Rectal smooth muscle tissue (tissue), 1 donor: ENCODE measurements at regions not wholly inside any gene's neighbourhood (a gene's known extent, or its start where the extent isn't known, plus 50 kb on each side); places are given as distances from the start of the nearest gene placed in this dataset.

ENCODE experiments used
- H3K27ac ChIP-seq: one replicate; pipeline ENCODE4 v1.7.0; 2013; ENCODE audit warnings: low read depth, low read length, inconsistent platforms
- H3K27me3 ChIP-seq: one replicate; pipeline ENCODE4 v1.7.0; 2013; ENCODE audit warnings: low read length; ENCODE audit not compliant: control insufficient read depth, insufficient read depth
- H3K36me3 ChIP-seq: one replicate; pipeline ENCODE4 v1.7.0; 2013; ENCODE audit warnings: low read length; ENCODE audit not compliant: control insufficient read depth, insufficient read depth
- H3K4me1 ChIP-seq: one replicate; pipeline ENCODE4 v1.7.0; 2013; ENCODE audit warnings: low read length; ENCODE audit not compliant: control insufficient read depth, insufficient read depth
- H3K4me3 ChIP-seq: one replicate; pipeline ENCODE4 v1.7.0; 2013; ENCODE audit warnings: low read length
- H3K9ac ChIP-seq: one replicate; pipeline ENCODE4 v1.7.0; 2013; ENCODE audit warnings: low read length

DNA sequence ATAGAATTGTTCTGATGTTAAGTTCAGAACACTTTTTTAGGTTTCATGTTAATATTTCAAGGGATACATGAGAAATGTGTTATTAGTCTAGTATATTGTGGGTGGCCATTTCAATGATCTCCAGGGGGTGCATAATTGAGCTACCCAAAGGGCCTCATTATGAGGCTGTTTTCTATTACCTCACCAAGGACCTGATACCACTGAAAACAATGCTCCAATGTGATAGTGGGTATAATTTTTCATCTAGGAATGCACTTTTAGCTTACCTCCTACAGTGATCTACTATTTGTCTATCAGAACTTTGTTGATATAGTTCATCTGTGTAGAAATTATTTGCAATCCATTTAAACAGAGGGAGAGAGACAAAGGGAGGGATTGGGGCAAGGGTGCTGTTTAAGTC lies 106.8 kb upstream of the HS3ST5 start:
- no peaks in the 10 kb centered on the region for H3K4me1 ChIP-seq
- H3K27me3 ChIP-seq = no peaks in the 10 kb centered on the region
- no peak overlapping the region for H3K27ac ChIP-seq
- no peaks in the 10 kb centered on the region for H3K36me3 ChIP-seq
- H3K4me3 ChIP-seq = no peak overlapping the region
- H3K9ac ChIP-seq = no peak overlapping the region

DNA sequence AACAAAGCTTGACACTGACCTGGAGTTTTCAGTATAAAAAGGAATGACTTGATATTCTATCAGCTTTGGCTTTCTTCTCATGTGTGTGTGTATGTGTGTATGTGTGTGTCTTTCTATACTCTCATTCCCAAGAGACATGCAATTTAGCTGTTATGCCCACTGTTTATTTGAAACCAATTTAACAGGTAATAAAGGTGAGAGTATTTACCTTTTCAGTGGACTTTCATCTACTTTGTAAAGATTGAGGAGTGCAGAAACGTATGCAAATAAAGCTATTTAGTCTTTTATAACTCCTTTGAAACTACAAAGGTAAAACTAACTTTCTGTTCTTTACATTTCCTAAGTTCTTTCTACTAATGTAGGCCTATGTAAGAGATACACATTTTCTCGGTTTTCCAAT lies 103.5 kb upstream of the HS3ST5 start:
- no peak overlapping the region for H3K4me3 ChIP-seq
- no peak overlapping the region for H3K27ac ChIP-seq
- H3K27me3 ChIP-seq = no peaks in the 10 kb centered on the region
- no peak overlapping the region for H3K9ac ChIP-seq
- H3K4me1 ChIP-seq = no peaks in the 10 kb centered on the region
- no peaks in the 10 kb centered on the region for H3K36me3 ChIP-seq

DNA sequence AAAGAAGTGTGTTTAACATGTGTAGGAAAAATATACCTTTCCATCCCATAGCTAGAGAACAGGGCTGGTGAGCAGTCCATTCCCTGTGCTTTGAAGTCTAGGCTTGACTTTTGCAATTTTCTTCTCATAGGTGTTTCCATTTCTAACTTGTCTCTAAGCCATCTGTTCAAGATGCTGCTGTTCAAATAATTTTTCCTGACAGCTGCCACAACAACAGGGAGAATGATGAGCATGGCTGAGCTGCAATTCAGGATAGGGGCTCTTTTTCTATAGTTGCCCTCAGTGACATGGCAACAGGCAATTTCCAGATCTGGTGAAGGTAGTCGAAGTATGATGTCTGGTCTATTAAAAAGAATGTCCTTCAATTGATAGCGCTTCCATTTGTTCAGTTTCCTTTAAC lies 103.0 kb upstream of the HS3ST5 start:
- no peaks in the 10 kb centered on the region for H3K27me3 ChIP-seq
- no peaks in the 10 kb centered on the region for H3K4me1 ChIP-seq
- H3K4me3 ChIP-seq = no peak overlapping the region
- no peak overlapping the region for H3K9ac ChIP-seq
- H3K27ac ChIP-seq = no peak overlapping the region
- H3K36me3 ChIP-seq = no peaks in the 10 kb centered on the region

DNA sequence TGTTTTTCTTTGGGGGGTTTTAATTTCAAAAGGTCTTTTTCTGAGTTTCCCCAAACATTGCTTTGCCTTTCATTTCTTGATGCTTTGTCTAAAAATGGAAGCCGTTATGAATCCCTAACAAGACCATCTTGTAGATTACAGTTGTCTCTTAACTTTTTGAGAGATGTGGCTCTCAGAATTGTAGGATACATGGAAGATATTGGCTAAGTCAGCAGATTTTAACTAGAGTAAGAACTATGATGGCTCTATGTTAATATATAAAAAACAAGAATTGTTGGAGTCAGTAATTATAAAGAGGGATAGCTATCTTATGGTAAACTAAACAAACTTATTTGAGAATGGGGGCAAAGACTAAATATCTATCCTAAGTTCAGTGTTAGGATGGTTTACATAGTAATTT lies 96.6 kb upstream of the HS3ST5 start:
- no peaks in the 10 kb centered on the region for H3K27me3 ChIP-seq
- no peak overlapping the region for H3K9ac ChIP-seq
- H3K36me3 ChIP-seq = no peaks in the 10 kb centered on the region
- no peak overlapping the region for H3K4me3 ChIP-seq
- H3K27ac ChIP-seq = no peak overlapping the region
- H3K4me1 ChIP-seq = no peaks in the 10 kb centered on the region

DNA sequence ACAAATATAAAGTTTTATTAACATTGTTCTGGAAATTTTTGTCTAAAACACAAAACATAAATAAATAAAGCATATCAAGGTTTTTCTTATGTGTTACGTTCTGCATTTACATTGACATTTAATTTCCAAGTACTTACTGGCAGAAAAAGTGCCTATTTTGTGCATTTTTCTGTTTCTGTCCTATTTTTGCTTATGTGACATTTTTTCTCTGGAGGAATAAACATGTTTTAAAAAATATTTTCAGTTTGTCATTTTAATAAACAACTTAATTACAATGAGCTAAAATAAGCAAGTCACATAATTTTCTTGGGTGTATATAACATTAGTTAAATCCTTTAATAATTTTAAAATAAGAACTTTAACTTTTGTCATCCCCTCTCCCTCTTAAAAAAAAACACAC lies 94.4 kb upstream of the HS3ST5 start:
- no peak overlapping the region for H3K4me3 ChIP-seq
- no peak overlapping the region for H3K27ac ChIP-seq
- no peaks in the 10 kb centered on the region for H3K36me3 ChIP-seq
- no peak overlapping the region for H3K9ac ChIP-seq
- no peaks in the 10 kb centered on the region for H3K4me1 ChIP-seq
- H3K27me3 ChIP-seq = no peaks in the 10 kb centered on the region

DNA sequence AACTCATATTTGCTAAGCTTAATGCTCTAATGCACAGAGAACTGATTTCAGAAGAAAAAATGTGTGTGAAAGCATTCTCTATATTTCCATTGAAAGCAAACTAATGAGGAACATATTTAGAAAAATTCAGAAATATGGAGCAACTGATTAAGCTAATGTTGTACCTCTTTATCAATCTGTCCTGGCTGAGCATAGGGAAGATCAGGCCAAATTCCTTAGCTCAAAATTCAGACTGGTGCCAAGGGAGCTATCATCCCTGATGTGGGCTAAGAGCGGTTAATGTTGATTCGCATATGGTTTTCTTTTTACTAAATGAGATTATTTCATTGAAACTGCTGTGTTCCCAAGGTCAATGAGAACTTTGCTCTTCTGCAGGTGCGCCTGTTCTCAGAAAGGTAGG lies 93.9 kb upstream of the HS3ST5 start:
- Histone ChIP-seq H3K36me3 (no peaks in the 10 kb centered on the region), H3K27ac (no peak overlapping the region), H3K27me3 (no peaks in the 10 kb centered on the region), H3K9ac (no peak overlapping the region), H3K4me3 (no peak overlapping the region), H3K4me1 (no peaks in the 10 kb centered on the region)

DNA sequence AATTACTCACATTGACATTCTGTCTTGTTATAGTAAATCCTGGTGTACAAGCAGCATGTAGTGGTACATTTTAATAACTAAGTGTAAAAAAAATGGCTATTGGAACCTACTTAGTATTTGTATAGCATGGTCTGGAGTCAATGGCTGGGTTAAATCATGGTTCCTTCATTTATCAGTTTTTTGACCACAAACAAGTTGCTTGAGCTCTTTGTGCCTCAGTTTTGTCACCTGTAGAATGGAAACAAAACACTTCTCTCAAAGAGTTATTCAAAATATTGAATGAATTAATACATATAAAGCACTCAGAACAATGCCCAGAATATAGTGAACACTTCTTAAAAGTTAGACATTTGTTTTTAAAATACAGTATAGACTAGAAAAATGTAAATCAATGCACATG lies 93.2 kb upstream of the HS3ST5 start:
- Histone ChIP-seq H3K9ac (no peak overlapping the region), H3K36me3 (no peaks in the 10 kb centered on the region), H3K27me3 (no peaks in the 10 kb centered on the region), H3K27ac (no peak overlapping the region), H3K4me3 (no peak overlapping the region), H3K4me1 (no peaks in the 10 kb centered on the region)

DNA sequence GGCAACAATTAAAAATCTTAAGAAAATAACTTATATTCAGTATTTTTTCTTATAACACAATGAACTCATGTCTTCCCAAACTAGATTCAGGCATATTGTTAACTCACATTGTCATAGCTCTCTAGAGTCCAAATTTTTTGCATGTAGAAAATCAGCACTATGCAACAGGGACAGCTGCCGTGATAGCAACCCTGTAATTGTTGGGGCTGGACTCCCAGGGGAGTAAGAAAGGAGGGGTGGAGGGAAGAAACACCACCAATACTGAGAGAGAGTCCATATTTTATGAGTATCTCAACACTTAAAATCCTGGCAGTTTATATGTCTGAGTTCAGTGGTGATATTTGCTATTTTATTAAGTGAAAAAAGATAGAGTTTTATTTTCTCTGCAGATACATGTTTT lies 89.6 kb upstream of the HS3ST5 start:
- no peak overlapping the region for H3K4me3 ChIP-seq
- no peaks in the 10 kb centered on the region for H3K4me1 ChIP-seq
- no peak overlapping the region for H3K9ac ChIP-seq
- H3K27me3 ChIP-seq = no peaks in the 10 kb centered on the region
- no peaks in the 10 kb centered on the region for H3K36me3 ChIP-seq
- no peak overlapping the region for H3K27ac ChIP-seq

DNA sequence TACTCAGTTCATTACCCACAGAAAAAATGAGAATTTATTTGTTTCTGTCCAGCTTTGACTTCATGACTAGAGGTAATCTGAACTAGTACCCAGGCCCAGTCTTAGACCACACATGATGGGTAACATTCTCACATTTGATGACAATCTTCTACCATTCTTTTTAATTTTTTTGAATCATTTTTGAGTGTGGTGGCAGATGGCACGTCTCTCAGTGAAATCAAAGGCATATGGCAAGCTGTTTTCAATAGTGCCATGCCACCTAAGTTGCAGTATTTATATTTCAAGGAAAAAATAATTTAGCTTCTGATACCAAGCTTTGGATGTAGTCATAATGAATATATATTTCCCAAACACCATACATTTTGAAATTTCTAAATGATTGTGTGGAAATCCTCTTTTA lies 88.8 kb upstream of the HS3ST5 start:
- H3K27me3 ChIP-seq = no peaks in the 10 kb centered on the region
- no peak overlapping the region for H3K9ac ChIP-seq
- no peak overlapping the region for H3K4me3 ChIP-seq
- H3K36me3 ChIP-seq = no peaks in the 10 kb centered on the region
- H3K4me1 ChIP-seq = no peaks in the 10 kb centered on the region
- no peak overlapping the region for H3K27ac ChIP-seq

DNA sequence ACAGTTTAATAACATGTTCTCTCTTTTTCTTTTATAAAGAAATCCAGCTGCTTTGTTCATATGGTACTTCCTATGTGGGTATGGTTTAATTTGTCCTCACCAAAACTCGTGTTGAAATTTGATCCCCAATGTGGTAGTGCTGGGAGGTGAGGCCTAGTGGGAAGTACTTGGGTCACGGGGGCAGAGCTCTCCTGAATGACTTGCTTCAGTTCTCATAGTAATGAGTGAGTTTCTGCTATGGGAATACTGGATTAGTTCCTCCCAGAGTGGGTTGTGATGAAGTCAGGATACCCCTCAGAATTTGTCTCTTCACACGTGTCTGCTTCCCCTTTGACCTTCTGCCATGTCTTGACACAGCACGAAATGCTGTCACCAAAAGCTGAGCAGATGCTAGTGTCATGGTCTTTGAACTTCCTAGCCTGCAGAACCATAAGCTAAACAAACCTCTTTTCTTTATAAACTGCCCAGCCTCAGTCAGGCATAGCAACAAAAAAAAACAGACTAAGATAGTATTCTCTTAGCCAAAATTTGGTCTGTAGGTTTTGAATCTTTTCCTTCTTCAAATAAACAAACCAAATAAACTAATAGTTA lies 87.8 kb upstream of the HS3ST5 start:
- Histone ChIP-seq H3K4me1 (no peaks in the 10 kb centered on the region), H3K9ac (no peak overlapping the region), H3K36me3 (no peaks in the 10 kb centered on the region), H3K27me3 (no peaks in the 10 kb centered on the region), H3K27ac (no peak overlapping the region), H3K4me3 (no peak overlapping the region)

DNA sequence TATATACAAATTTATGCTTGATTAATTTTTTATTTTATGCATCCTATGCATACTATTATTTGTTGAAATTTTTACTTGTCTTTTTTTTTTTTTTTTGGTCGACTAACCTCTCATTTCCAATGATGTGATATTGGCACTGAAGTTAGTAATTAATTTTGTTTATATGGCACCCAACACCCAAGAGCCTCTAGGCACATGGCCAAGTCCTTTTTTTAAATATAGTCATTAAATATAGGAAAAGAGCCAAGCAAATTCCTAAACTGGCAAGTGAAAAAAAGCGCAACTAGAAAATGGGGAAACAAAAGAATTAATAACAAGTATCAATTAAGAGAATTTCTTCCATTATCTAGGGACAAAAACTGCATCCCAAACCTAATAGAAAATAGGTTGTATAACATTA lies 85.5 kb upstream of the HS3ST5 start:
- H3K4me3 ChIP-seq = no peak overlapping the region
- H3K27ac ChIP-seq = no peak overlapping the region
- H3K27me3 ChIP-seq = no peaks in the 10 kb centered on the region
- no peaks in the 10 kb centered on the region for H3K4me1 ChIP-seq
- H3K9ac ChIP-seq = no peak overlapping the region
- no peaks in the 10 kb centered on the region for H3K36me3 ChIP-seq

DNA sequence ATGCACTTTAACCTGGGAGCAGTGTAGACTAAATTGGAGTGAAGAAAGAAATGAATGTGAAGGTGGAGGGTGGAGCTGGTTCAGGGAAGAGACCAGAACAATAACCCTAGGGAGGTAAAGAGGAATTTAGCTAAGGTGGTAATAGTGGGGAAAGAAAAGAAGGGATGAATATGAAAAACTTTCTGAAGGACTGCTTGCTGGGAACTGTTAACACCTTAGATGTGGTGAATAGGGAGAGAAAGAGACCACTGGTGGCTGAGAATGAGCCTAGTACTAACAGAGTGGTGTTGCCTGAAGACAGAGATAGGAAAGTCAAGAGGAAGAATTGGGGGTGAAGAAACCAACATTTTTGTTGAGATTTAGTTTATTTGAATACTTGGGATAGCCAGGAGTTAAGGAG lies 78.4 kb upstream of the HS3ST5 start:
- H3K27ac ChIP-seq = no peak overlapping the region
- H3K4me3 ChIP-seq = no peak overlapping the region
- no peaks in the 10 kb centered on the region for H3K4me1 ChIP-seq
- no peak overlapping the region for H3K9ac ChIP-seq
- H3K27me3 ChIP-seq = no peaks in the 10 kb centered on the region
- H3K36me3 ChIP-seq = no peaks in the 10 kb centered on the region

DNA sequence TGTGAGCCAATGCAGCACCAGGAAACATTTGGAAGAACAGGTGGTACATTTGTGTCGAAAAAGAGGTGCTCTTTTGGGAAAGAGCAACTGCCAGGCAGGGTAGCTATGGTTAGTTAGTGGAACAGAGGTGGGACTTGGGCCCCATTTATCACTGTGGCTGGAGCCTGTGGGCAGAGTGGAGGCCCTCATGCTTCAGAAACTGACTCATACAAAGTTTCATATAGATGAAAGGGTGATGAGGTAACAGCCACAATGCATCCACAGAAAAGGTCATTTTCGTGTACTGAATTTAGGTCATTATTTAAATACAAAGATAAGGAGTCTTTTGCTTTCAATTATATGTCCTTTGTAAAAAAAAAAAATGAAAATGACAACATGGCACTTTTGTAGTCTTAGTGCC lies 76.4 kb upstream of the HS3ST5 start:
- Histone ChIP-seq H3K4me1 (no peaks in the 10 kb centered on the region), H3K9ac (no peak overlapping the region), H3K36me3 (no peaks in the 10 kb centered on the region), H3K27ac (no peak overlapping the region), H3K4me3 (no peak overlapping the region), H3K27me3 (no peaks in the 10 kb centered on the region)
